ENCODE measurements at regions not wholly inside any gene's neighbourhood (a gene's known extent, or its start where the extent isn't known, plus 50 kb on each side); places are given as distances from the start of the nearest gene placed in this dataset.

GRCh38 chr9:700365-701282 is 140.9 kb upstream of the DMRT1 start:
- Histone ChIP-seq H3K27me3 (ENCODE audit: insufficient read depth, low read length) (no peaks in the 10 kb centered on the region), H3K79me2 (ENCODE audit: insufficient read depth, low read length) (peaks cover 26% of the 10 kb centered on the region), H4K20me1 (ENCODE audit: insufficient read depth, low read length) (no peaks in the 10 kb centered on the region), H3K4me1 (ENCODE audit: insufficient read depth, low read length) (peaks cover 37% of the 10 kb centered on the region), H3K4me2 (ENCODE audit: insufficient read depth, low read length) (no peak overlapping the region), H3K9me3 (ENCODE audit: low read depth, low read length) (no peaks in the 10 kb centered on the region), H3K36me3 (ENCODE audit: insufficient read depth, low read length) (no peaks in the 10 kb centered on the region), H3K4me3 (ENCODE audit: insufficient read depth, low read length) (no peak overlapping the region), H2AFZ (ENCODE audit: low read length) (no peak overlapping the region), H3K27ac (ENCODE audit: low read depth, low read length) (no peak overlapping the region)
- DNase-seq (ENCODE audit: insufficient read length, low spot score, missing footprints), result no peak
- no peak for TF ChIP-seq CTCF (IDR thresholded peaks at IDR 0.05; ENCODE audit: extremely low read depth, low read depth, low read length)

DNA sequence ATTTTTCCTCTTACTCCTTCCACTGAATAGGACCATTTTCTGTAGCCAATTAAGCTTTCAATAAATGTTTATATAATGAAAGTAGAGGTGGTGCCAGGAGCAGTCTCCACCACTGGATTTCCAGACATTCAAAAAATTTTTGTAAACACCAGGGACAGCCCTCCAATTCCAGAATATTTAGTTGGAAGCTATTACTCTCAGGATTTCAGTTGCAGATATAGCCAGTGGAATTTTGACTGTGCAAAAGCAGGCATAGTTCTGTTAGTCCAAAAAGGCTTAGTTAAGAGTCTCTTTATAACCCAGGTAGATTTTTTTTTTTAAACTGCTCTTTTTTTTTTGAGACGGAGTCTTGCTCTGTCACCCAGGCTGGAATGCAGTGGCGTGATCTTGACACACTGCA is 138.1 kb upstream of the DMRT1 start:
- H3K79me2 ChIP-seq (ENCODE audit: insufficient read depth, low read length), result peaks cover 25% of the 10 kb centered on the region
- H3K9me3 ChIP-seq (ENCODE audit: low read depth, low read length), result no peaks in the 10 kb centered on the region
- no peaks in the 10 kb centered on the region for H3K36me3 ChIP-seq (ENCODE audit: insufficient read depth, low read length)
- no peak overlapping the region for H3K27ac ChIP-seq (ENCODE audit: low read depth, low read length)
- H3K27me3 ChIP-seq (ENCODE audit: insufficient read depth, low read length), result no peaks in the 10 kb centered on the region
- DNase-seq (ENCODE audit: insufficient read length, low spot score, missing footprints), result no peak
- H4K20me1 ChIP-seq (ENCODE audit: insufficient read depth, low read length), result no peaks in the 10 kb centered on the region
- H3K4me3 ChIP-seq (ENCODE audit: insufficient read depth, low read length), result no peak overlapping the region
- H2AFZ ChIP-seq (ENCODE audit: low read length), result no peak overlapping the region
- no peak for TF ChIP-seq CTCF (IDR thresholded peaks at IDR 0.05; ENCODE audit: extremely low read depth, low read depth, low read length)
- no peak overlapping the region for H3K4me2 ChIP-seq (ENCODE audit: insufficient read depth, low read length)
- H3K4me1 ChIP-seq (ENCODE audit: insufficient read depth, low read length), result peaks cover 25% of the 10 kb centered on the region

GRCh38 chr9:706073-706472 is 135.4 kb upstream of the DMRT1 start:
- Histone ChIP-seq H3K9me3 (ENCODE audit: low read depth, low read length) (no peaks in the 10 kb centered on the region), H4K20me1 (ENCODE audit: insufficient read depth, low read length) (no peaks in the 10 kb centered on the region), H2AFZ (ENCODE audit: low read length) (peak overlapping the region; percentile 61), H3K79me2 (ENCODE audit: insufficient read depth, low read length) (peaks cover 43% of the 10 kb centered on the region), H3K27me3 (ENCODE audit: insufficient read depth, low read length) (no peaks in the 10 kb centered on the region), H3K4me3 (ENCODE audit: insufficient read depth, low read length) (peak overlapping the region; percentile 63), H3K27ac (ENCODE audit: low read depth, low read length) (peak overlapping the region; percentile 78), H3K4me1 (ENCODE audit: insufficient read depth, low read length) (peaks cover 29% of the 10 kb centered on the region), H3K4me2 (ENCODE audit: insufficient read depth, low read length) (peak overlapping the region; percentile 78), H3K36me3 (ENCODE audit: insufficient read depth, low read length) (peaks cover 7% of the 10 kb centered on the region)
- TF ChIP-seq CTCF (IDR thresholded peaks at IDR 0.05; ENCODE audit: extremely low read depth, low read depth, low read length), result no peak
- no peak for DNase-seq (ENCODE audit: insufficient read length, low spot score, missing footprints)
